ENCODE measurements at regions not wholly inside any gene's neighbourhood (a gene's known extent, or its start where the extent isn't known, plus 50 kb on each side); places are given as distances from the start of the nearest gene placed in this dataset.
A peak's percentile ranks its signal among the peaks of the same experiment; 100 is the strongest.

- Histone ChIP-seq H3K27me3 (ENCODE audit: insufficient read depth, poor library complexity, severe bottlenecking) (no peaks in the 10 kb centered on the region), H3K27ac (replicated peaks) (no peak overlapping the region), H3K4me3 (replicated peaks; ENCODE audit: insufficient read depth, low read length) (no peak overlapping the region)
- no peak for DNase-seq (ENCODE audit: low read depth in 1 of 2, low spot score in 1 of 2)
- no peak for TF ChIP-seq POLR2AphosphoS5 (IDR thresholded peaks at IDR 0.05; ENCODE audit: low read depth)
- no peak for TF ChIP-seq SPI1 (IDR thresholded peaks at IDR 0.05; ENCODE audit: borderline replicate concordance, low read depth)
- TF ChIP-seq, protein P1, sequence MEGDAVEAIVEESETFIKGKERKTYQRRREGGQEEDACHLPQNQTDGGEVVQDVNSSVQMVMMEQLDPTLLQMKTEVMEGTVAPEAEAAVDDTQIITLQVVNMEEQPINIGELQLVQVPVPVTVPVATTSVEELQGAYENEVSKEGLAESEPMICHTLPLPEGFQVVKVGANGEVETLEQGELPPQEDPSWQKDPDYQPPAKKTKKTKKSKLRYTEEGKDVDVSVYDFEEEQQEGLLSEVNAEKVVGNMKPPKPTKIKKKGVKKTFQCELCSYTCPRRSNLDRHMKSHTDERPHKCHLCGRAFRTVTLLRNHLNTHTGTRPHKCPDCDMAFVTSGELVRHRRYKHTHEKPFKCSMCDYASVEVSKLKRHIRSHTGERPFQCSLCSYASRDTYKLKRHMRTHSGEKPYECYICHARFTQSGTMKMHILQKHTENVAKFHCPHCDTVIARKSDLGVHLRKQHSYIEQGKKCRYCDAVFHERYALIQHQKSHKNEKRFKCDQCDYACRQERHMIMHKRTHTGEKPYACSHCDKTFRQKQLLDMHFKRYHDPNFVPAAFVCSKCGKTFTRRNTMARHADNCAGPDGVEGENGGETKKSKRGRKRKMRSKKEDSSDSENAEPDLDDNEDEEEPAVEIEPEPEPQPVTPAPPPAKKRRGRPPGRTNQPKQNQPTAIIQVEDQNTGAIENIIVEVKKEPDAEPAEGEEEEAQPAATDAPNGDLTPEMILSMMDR (IDR thresholded peaks at IDR 0.05; ENCODE audit: insufficient read depth, low read length), result no peak
- no peak for TF ChIP-seq GABPA (IDR thresholded peaks at IDR 0.05; ENCODE audit: low read depth)
- TF ChIP-seq, protein P2, sequence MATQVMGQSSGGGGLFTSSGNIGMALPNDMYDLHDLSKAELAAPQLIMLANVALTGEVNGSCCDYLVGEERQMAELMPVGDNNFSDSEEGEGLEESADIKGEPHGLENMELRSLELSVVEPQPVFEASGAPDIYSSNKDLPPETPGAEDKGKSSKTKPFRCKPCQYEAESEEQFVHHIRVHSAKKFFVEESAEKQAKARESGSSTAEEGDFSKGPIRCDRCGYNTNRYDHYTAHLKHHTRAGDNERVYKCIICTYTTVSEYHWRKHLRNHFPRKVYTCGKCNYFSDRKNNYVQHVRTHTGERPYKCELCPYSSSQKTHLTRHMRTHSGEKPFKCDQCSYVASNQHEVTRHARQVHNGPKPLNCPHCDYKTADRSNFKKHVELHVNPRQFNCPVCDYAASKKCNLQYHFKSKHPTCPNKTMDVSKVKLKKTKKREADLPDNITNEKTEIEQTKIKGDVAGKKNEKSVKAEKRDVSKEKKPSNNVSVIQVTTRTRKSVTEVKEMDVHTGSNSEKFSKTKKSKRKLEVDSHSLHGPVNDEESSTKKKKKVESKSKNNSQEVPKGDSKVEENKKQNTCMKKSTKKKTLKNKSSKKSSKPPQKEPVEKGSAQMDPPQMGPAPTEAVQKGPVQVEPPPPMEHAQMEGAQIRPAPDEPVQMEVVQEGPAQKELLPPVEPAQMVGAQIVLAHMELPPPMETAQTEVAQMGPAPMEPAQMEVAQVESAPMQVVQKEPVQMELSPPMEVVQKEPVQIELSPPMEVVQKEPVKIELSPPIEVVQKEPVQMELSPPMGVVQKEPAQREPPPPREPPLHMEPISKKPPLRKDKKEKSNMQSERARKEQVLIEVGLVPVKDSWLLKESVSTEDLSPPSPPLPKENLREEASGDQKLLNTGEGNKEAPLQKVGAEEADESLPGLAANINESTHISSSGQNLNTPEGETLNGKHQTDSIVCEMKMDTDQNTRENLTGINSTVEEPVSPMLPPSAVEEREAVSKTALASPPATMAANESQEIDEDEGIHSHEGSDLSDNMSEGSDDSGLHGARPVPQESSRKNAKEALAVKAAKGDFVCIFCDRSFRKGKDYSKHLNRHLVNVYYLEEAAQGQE (IDR thresholded peaks at IDR 0.05; ENCODE audit: insufficient replicate concordance, low read depth), result no peak
These were observed 742.9 kb upstream of the RAB6C start for GRCh38 chr2:129236601-129237000.

- no peak for DNase-seq (ENCODE audit: low read depth in 1 of 2, low spot score in 1 of 2)
- TF ChIP-seq GABPA (IDR thresholded peaks at IDR 0.05; ENCODE audit: low read depth) (no peak), SPI1 (IDR thresholded peaks at IDR 0.05; ENCODE audit: borderline replicate concordance, low read depth) (no peak)
These were observed 741.3 kb upstream of the RAB6C start for GRCh38 chr2:129237966-129238725.

DNA sequence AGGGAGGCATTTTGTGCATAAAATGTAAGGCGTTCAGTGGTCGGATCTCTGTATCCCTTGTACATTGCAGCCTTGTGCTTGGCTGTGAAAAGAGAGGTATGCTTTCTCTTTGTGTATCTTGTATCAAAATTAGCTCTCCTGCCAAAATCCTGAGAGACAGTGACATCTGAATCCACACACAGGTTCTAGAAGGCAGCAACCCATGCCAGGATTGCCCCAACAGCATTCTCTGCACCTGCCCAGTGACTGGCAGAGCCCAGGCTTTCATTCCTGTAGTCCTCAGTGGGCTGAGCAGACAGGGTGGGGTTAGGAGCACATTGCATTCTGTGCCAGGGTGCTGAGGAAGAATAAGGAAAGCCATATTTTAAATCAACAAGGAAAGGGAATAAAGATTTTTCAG, 740.3 kb upstream of the RAB6C start:
- H3K4me3 ChIP-seq (replicated peaks; ENCODE audit: insufficient read depth, low read length), result no peak overlapping the region
- DNase-seq (ENCODE audit: low read depth in 1 of 2, low spot score in 1 of 2), result no peak
- TF ChIP-seq POLR2AphosphoS5 (IDR thresholded peaks at IDR 0.05; ENCODE audit: low read depth) (no peak), GABPA (IDR thresholded peaks at IDR 0.05; ENCODE audit: low read depth) (no peak), SPI1 (IDR thresholded peaks at IDR 0.05; ENCODE audit: borderline replicate concordance, low read depth) (no peak)
- TF ChIP-seq, protein P2 (IDR thresholded peaks at IDR 0.05; ENCODE audit: insufficient replicate concordance, low read depth), result no peak
- TF ChIP-seq, protein P1 (IDR thresholded peaks at IDR 0.05; ENCODE audit: insufficient read depth, low read length), result no peak

More at GRCh38 chr2:129237966-129238725, 741.3 kb upstream of the RAB6C start:
- Histone ChIP-seq H3K27me3 (ENCODE audit: insufficient read depth, poor library complexity, severe bottlenecking) (no peaks in the 10 kb centered on the region), H3K27ac (replicated peaks) (no peak overlapping the region), H3K4me3 (replicated peaks; ENCODE audit: insufficient read depth, low read length) (no peak overlapping the region)

GRCh38 chr2:129240061-129240460, 739.4 kb upstream of the RAB6C start:
- no peak for DNase-seq (ENCODE audit: low read depth in 1 of 2, low spot score in 1 of 2)
- Histone ChIP-seq H3K4me3 (replicated peaks; ENCODE audit: insufficient read depth, low read length) (no peak overlapping the region), H3K27me3 (ENCODE audit: insufficient read depth, poor library complexity, severe bottlenecking) (peaks cover 3% of the 10 kb centered on the region), H3K27ac (replicated peaks) (no peak overlapping the region)
- no peak for TF ChIP-seq POLR2AphosphoS5 (IDR thresholded peaks at IDR 0.05; ENCODE audit: low read depth)
- TF ChIP-seq SPI1 (IDR thresholded peaks at IDR 0.05; ENCODE audit: borderline replicate concordance, low read depth), result 0 out of 2 replicates have a peak, but pooled peaks have one; percentile 1

More for the DNA sequence above, 740.3 kb upstream of the RAB6C start:
- no peak overlapping the region for H3K27ac ChIP-seq (replicated peaks)
- peaks cover 2% of the 10 kb centered on the region for H3K27me3 ChIP-seq (ENCODE audit: insufficient read depth, poor library complexity, severe bottlenecking)

All from HL-60 (cell line).